ENCODE measurements at regions not wholly inside any gene's neighbourhood (a gene's known extent, or its start where the extent isn't known, plus 50 kb on each side); places are given as distances from the start of the nearest gene placed in this dataset.

GRCh38 chr2:121033461-121033996 lies 251.5 kb downstream of the TFCP2L1 start:
- DNase-seq = no peak

- DNase-seq = no peak
Measured at GRCh38 chr2:121034551-121034950, 250.5 kb downstream of the TFCP2L1 start.

- no peak for DNase-seq
Measured at GRCh38 chr2:121036226-121036692, 248.7 kb downstream of the TFCP2L1 start.

- no peak for DNase-seq
Measured at GRCh38 chr2:121037480-121037879, 247.5 kb downstream of the TFCP2L1 start.

- DNase-seq = no peak
Measured at GRCh38 chr2:121038031-121038430, 247.0 kb downstream of the TFCP2L1 start.

- DNase-seq = no peak
Measured at GRCh38 chr2:121038431-121038830, 246.6 kb downstream of the TFCP2L1 start.

GRCh38 chr2:121038891-121039616 lies 245.9 kb downstream of the TFCP2L1 start:
- DNase-seq = no peak

GRCh38 chr2:121039679-121040078 lies 245.3 kb downstream of the TFCP2L1 start:
- no peak for DNase-seq

- no peak for DNase-seq
Measured at GRCh38 chr2:121041516-121041915, 243.5 kb downstream of the TFCP2L1 start.

- DNase-seq = no peak
Measured at GRCh38 chr2:121043061-121043826, 241.8 kb downstream of the TFCP2L1 start.

GRCh38 chr2:121043827-121044222 lies 241.2 kb downstream of the TFCP2L1 start:
- DNase-seq = no peak

GRCh38 chr2:121044412-121044811 lies 240.6 kb downstream of the TFCP2L1 start:
- DNase-seq = no peak

- no peak for DNase-seq
Measured at GRCh38 chr2:121045245-121045644, 239.8 kb downstream of the TFCP2L1 start.

GRCh38 chr2:121046335-121046734 lies 238.7 kb downstream of the TFCP2L1 start:
- no peak for DNase-seq

- DNase-seq = no peak
Measured at GRCh38 chr2:121047383-121047782, 237.6 kb downstream of the TFCP2L1 start.

GRCh38 chr2:121049131-121049530 lies 235.9 kb downstream of the TFCP2L1 start:
- no peak for DNase-seq

GRCh38 chr2:121049950-121050585 lies 234.9 kb downstream of the TFCP2L1 start:
- no peak for DNase-seq

GRCh38 chr2:121051311-121051710 lies 233.7 kb downstream of the TFCP2L1 start:
- no peak for DNase-seq

GRCh38 chr2:121052023-121052422 lies 233.0 kb downstream of the TFCP2L1 start:
- DNase-seq = no peak

- DNase-seq = no peak
Measured at GRCh38 chr2:121052521-121052920, 232.5 kb downstream of the TFCP2L1 start.

GRCh38 chr2:121055088-121055487 lies 229.9 kb downstream of the TFCP2L1 start:
- peak in 1 of 2 donors; percentile 19 for DNase-seq

- no peak for DNase-seq
Measured at GRCh38 chr2:121055501-121055900, 229.5 kb downstream of the TFCP2L1 start.

GRCh38 chr2:121058852-121059558 lies 226.0 kb downstream of the TFCP2L1 start:
- no peak for DNase-seq
